ENCODE measurements at regions not wholly inside any gene's neighbourhood (a gene's known extent, or its start where the extent isn't known, plus 50 kb on each side); places are given as distances from the start of the nearest gene placed in this dataset.

- no peaks in the 10 kb centered on the region for H3K27me3 Mint-ChIP-seq
- no peak overlapping the region for H3K27ac Mint-ChIP-seq
- Histone ChIP-seq H3K9me3 (ENCODE audit: control insufficient read depth in 2 of 2, low read length in 2 of 2) (no peaks in the 10 kb centered on the region), H3K27ac (ENCODE audit: insufficient read depth, low read length, poor library complexity, severe bottlenecking) (no peak overlapping the region), H3K27me3 (ENCODE audit: control insufficient read depth, insufficient read depth, low read length) (no peaks in the 10 kb centered on the region), H3K36me3 (ENCODE audit: control insufficient read depth, insufficient read depth, low read length) (no peaks in the 10 kb centered on the region), H3K4me3 (ENCODE audit: low read depth, low read length) (no peak overlapping the region), H3K4me1 (ENCODE audit: control insufficient read depth, insufficient read depth, low read length, poor library complexity, severe bottlenecking) (no peaks in the 10 kb centered on the region)
- H3K9me3 Mint-ChIP-seq, result peaks cover 0 to 6% (median 3%) of the 10 kb centered on the region in 7 donors
- ATAC-seq (ENCODE audit: low read depth in 2 of 2) (no peak), DNase-seq (no peak)
- H3K4me1 Mint-ChIP-seq, result no peaks in the 10 kb centered on the region
- H3K4me3 Mint-ChIP-seq, result no peak overlapping the region
- H3K36me3 Mint-ChIP-seq, result no peaks in the 10 kb centered on the region
These were observed 363.3 kb downstream of the NAF1 start for GRCh38 chr4:162803378-162803777.

- no peak overlapping the region for H3K27ac Mint-ChIP-seq
- DNase-seq (no peak), ATAC-seq (ENCODE audit: low read depth in 2 of 2) (no peak)
- Histone ChIP-seq H3K9me3 (ENCODE audit: control insufficient read depth in 2 of 2, low read length in 2 of 2) (no peaks in the 10 kb centered on the region), H3K27ac (ENCODE audit: insufficient read depth, low read length, poor library complexity, severe bottlenecking) (no peak overlapping the region), H3K27me3 (ENCODE audit: control insufficient read depth, insufficient read depth, low read length) (no peaks in the 10 kb centered on the region), H3K4me3 (ENCODE audit: low read depth, low read length) (no peak overlapping the region), H3K4me1 (ENCODE audit: control insufficient read depth, insufficient read depth, low read length, poor library complexity, severe bottlenecking) (no peaks in the 10 kb centered on the region), H3K36me3 (ENCODE audit: control insufficient read depth, insufficient read depth, low read length) (no peaks in the 10 kb centered on the region)
- H3K27me3 Mint-ChIP-seq, result no peaks in the 10 kb centered on the region
- no peak overlapping the region for H3K4me3 Mint-ChIP-seq
- peaks cover 0 to 6% (median 4%) of the 10 kb centered on the region in 7 donors for H3K9me3 Mint-ChIP-seq
- H3K36me3 Mint-ChIP-seq, result no peaks in the 10 kb centered on the region
- no peaks in the 10 kb centered on the region for H3K4me1 Mint-ChIP-seq
These were observed 369.6 kb downstream of the NAF1 start for GRCh38 chr4:162797108-162797507.

- Histone ChIP-seq H3K9me3 (ENCODE audit: control insufficient read depth in 2 of 2, low read length in 2 of 2) (no peaks in the 10 kb centered on the region), H3K27ac (ENCODE audit: insufficient read depth, low read length, poor library complexity, severe bottlenecking) (no peak overlapping the region), H3K27me3 (ENCODE audit: control insufficient read depth, insufficient read depth, low read length) (no peaks in the 10 kb centered on the region), H3K4me1 (ENCODE audit: control insufficient read depth, insufficient read depth, low read length, poor library complexity, severe bottlenecking) (no peaks in the 10 kb centered on the region), H3K4me3 (ENCODE audit: low read depth, low read length) (no peak overlapping the region), H3K36me3 (ENCODE audit: control insufficient read depth, insufficient read depth, low read length) (no peaks in the 10 kb centered on the region)
- Mint-ChIP-seq H3K4me3 (no peak overlapping the region), H3K27ac (no peak overlapping the region), H3K36me3 (no peaks in the 10 kb centered on the region), H3K9me3 (peaks cover 0 to 4% (median 0%) of the 10 kb centered on the region in 7 donors), H3K4me1 (no peaks in the 10 kb centered on the region), H3K27me3 (no peaks in the 10 kb centered on the region)
- ATAC-seq (ENCODE audit: low read depth in 2 of 2), result no peak
- no peak for DNase-seq
These were observed 373.1 kb downstream of the NAF1 start for GRCh38 chr4:162793571-162793970.

GRCh38 chr4:162793004-162793403, 373.7 kb downstream of the NAF1 start:
- H3K27ac ChIP-seq (ENCODE audit: insufficient read depth, low read length, poor library complexity, severe bottlenecking), result no peak overlapping the region
- no peaks in the 10 kb centered on the region for H3K36me3 Mint-ChIP-seq
- peaks cover 0 to 6% (median 0%) of the 10 kb centered on the region in 7 donors for H3K9me3 Mint-ChIP-seq
- no peaks in the 10 kb centered on the region for H3K27me3 ChIP-seq (ENCODE audit: control insufficient read depth, insufficient read depth, low read length)
- no peaks in the 10 kb centered on the region for H3K27me3 Mint-ChIP-seq
- no peaks in the 10 kb centered on the region for H3K4me1 Mint-ChIP-seq
- no peak for ATAC-seq (ENCODE audit: low read depth in 2 of 2)
- H3K4me3 Mint-ChIP-seq, result no peak overlapping the region
- no peak for DNase-seq
- H3K27ac Mint-ChIP-seq, result no peak overlapping the region
- no peaks in the 10 kb centered on the region for H3K9me3 ChIP-seq (ENCODE audit: control insufficient read depth in 2 of 2, low read length in 2 of 2)
- no peaks in the 10 kb centered on the region for H3K36me3 ChIP-seq (ENCODE audit: control insufficient read depth, insufficient read depth, low read length)
- H3K4me1 ChIP-seq (ENCODE audit: control insufficient read depth, insufficient read depth, low read length, poor library complexity, severe bottlenecking), result no peaks in the 10 kb centered on the region
- H3K4me3 ChIP-seq (ENCODE audit: low read depth, low read length), result no peak overlapping the region

- DNase-seq (no peak), ATAC-seq (ENCODE audit: low read depth in 2 of 2) (no peak)
- no peaks in the 10 kb centered on the region for H3K27me3 Mint-ChIP-seq
- H3K4me3 Mint-ChIP-seq, result no peak overlapping the region
- Histone ChIP-seq H3K4me3 (ENCODE audit: low read depth, low read length) (no peak overlapping the region), H3K27ac (ENCODE audit: insufficient read depth, low read length, poor library complexity, severe bottlenecking) (no peak overlapping the region), H3K4me1 (ENCODE audit: control insufficient read depth, insufficient read depth, low read length, poor library complexity, severe bottlenecking) (no peaks in the 10 kb centered on the region), H3K36me3 (ENCODE audit: control insufficient read depth, insufficient read depth, low read length) (no peaks in the 10 kb centered on the region), H3K9me3 (ENCODE audit: control insufficient read depth in 2 of 2, low read length in 2 of 2) (no peaks in the 10 kb centered on the region), H3K27me3 (ENCODE audit: control insufficient read depth, insufficient read depth, low read length) (no peaks in the 10 kb centered on the region)
- H3K27ac Mint-ChIP-seq, result no peak overlapping the region
- H3K9me3 Mint-ChIP-seq, result peaks cover 0 to 6% (median 2%) of the 10 kb centered on the region in 7 donors
- H3K4me1 Mint-ChIP-seq, result no peaks in the 10 kb centered on the region
- H3K36me3 Mint-ChIP-seq, result no peaks in the 10 kb centered on the region
These were observed 375.5 kb downstream of the NAF1 start for GRCh38 chr4:162791226-162791625.

GRCh38 chr4:162787120-162787519, 379.6 kb downstream of the NAF1 start:
- Mint-ChIP-seq H3K27me3 (no peaks in the 10 kb centered on the region), H3K9me3 (peaks cover 0 to 6% (median under 1%) of the 10 kb centered on the region in 7 donors), H3K4me3 (no peak overlapping the region), H3K27ac (no peak overlapping the region), H3K4me1 (no peaks in the 10 kb centered on the region), H3K36me3 (no peaks in the 10 kb centered on the region)
- Histone ChIP-seq H3K27me3 (ENCODE audit: control insufficient read depth, insufficient read depth, low read length) (no peaks in the 10 kb centered on the region), H3K27ac (ENCODE audit: insufficient read depth, low read length, poor library complexity, severe bottlenecking) (no peak overlapping the region), H3K4me3 (ENCODE audit: low read depth, low read length) (no peak overlapping the region), H3K9me3 (ENCODE audit: control insufficient read depth in 2 of 2, low read length in 2 of 2) (no peaks in the 10 kb centered on the region), H3K4me1 (ENCODE audit: control insufficient read depth, insufficient read depth, low read length, poor library complexity, severe bottlenecking) (no peaks in the 10 kb centered on the region), H3K36me3 (ENCODE audit: control insufficient read depth, insufficient read depth, low read length) (no peaks in the 10 kb centered on the region)
- no peak for DNase-seq
- no peak for ATAC-seq (ENCODE audit: low read depth in 2 of 2)

GRCh38 chr4:162782778-162783525, 383.7 kb downstream of the NAF1 start:
- no peak for ATAC-seq (ENCODE audit: low read depth in 2 of 2)
- Mint-ChIP-seq H3K9me3 (peaks cover 0 to 2% (median 0%) of the 10 kb centered on the region in 7 donors), H3K36me3 (no peaks in the 10 kb centered on the region), H3K27ac (no peak overlapping the region), H3K4me1 (no peaks in the 10 kb centered on the region), H3K4me3 (no peak overlapping the region), H3K27me3 (no peaks in the 10 kb centered on the region)
- Histone ChIP-seq H3K27me3 (ENCODE audit: control insufficient read depth, insufficient read depth, low read length) (no peaks in the 10 kb centered on the region), H3K4me1 (ENCODE audit: control insufficient read depth, insufficient read depth, low read length, poor library complexity, severe bottlenecking) (no peaks in the 10 kb centered on the region), H3K36me3 (ENCODE audit: control insufficient read depth, insufficient read depth, low read length) (no peaks in the 10 kb centered on the region), H3K4me3 (ENCODE audit: low read depth, low read length) (no peak overlapping the region), H3K27ac (ENCODE audit: insufficient read depth, low read length, poor library complexity, severe bottlenecking) (no peak overlapping the region), H3K9me3 (ENCODE audit: control insufficient read depth in 2 of 2, low read length in 2 of 2) (no peaks in the 10 kb centered on the region)
- DNase-seq, result no peak

- Histone ChIP-seq H3K4me3 (ENCODE audit: low read depth, low read length) (no peak overlapping the region), H3K27ac (ENCODE audit: insufficient read depth, low read length, poor library complexity, severe bottlenecking) (no peak overlapping the region), H3K36me3 (ENCODE audit: control insufficient read depth, insufficient read depth, low read length) (no peaks in the 10 kb centered on the region), H3K9me3 (ENCODE audit: control insufficient read depth in 2 of 2, low read length in 2 of 2) (no peaks in the 10 kb centered on the region), H3K4me1 (ENCODE audit: control insufficient read depth, insufficient read depth, low read length, poor library complexity, severe bottlenecking) (no peaks in the 10 kb centered on the region), H3K27me3 (ENCODE audit: control insufficient read depth, insufficient read depth, low read length) (no peaks in the 10 kb centered on the region)
- H3K27ac Mint-ChIP-seq, result no peak overlapping the region
- no peak overlapping the region for H3K4me3 Mint-ChIP-seq
- no peak for DNase-seq
- ATAC-seq (ENCODE audit: low read depth in 2 of 2), result no peak
- H3K36me3 Mint-ChIP-seq, result no peaks in the 10 kb centered on the region
- no peaks in the 10 kb centered on the region for H3K27me3 Mint-ChIP-seq
- H3K9me3 Mint-ChIP-seq, result peaks cover 0 to 2% (median 0%) of the 10 kb centered on the region in 7 donors
- H3K4me1 Mint-ChIP-seq, result no peaks in the 10 kb centered on the region
These were observed 384.5 kb downstream of the NAF1 start for GRCh38 chr4:162782096-162782777.
